ENCODE measurements at regions not wholly inside any gene's neighbourhood (a gene's known extent, or its start where the extent isn't known, plus 50 kb on each side); places are given as distances from the start of the nearest gene placed in this dataset.

DNA sequence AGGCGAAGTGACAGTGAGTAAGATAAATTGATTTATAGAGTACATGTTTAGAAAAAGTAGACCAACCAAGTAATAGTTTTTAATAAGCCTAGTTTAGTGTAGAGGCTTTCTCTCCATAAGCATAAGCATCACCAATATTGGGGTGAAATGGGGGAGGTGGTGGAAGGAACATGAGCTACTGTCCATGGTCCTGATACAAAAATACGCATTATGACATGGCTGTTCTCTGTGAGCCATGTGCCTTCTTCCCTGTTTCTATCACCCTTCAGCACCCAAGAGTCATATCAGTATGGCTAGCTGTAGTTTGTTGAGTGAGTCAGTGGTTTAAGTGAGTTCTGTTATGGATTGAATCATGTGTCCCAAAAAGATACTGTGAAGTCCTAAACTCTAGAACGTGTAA is 150.8 kb downstream of the EDN1 start:
- TF ChIP-seq GTF2F1 (IDR thresholded peaks at IDR 0.05; ENCODE audit: borderline replicate concordance, low read depth, low read length) = no peak
- TF ChIP-seq, protein P1, sequence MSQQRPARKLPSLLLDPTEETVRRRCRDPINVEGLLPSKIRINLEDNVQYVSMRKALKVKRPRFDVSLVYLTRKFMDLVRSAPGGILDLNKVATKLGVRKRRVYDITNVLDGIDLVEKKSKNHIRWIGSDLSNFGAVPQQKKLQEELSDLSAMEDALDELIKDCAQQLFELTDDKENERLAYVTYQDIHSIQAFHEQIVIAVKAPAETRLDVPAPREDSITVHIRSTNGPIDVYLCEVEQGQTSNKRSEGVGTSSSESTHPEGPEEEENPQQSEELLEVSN (IDR thresholded peaks at IDR 0.05) = no peak

Measured in H1 (cell line).